NB4 (cell line): ENCODE measurements at regions not wholly inside any gene's neighbourhood (a gene's known extent, or its start where the extent isn't known, plus 50 kb on each side); places are given as distances from the start of the nearest gene placed in this dataset.

ENCODE experiments used
- MYC ChIP-seq: IDR thresholded peaks from 2 replicates; pipeline ENCODE4 v1.6.1; 2011; ENCODE audit warnings: low read depth, low read length
- POLR2A ChIP-seq: IDR thresholded peaks from 2 replicates; pipeline ENCODE4 v1.6.1; 2011; ENCODE audit warnings: mild to moderate bottlenecking; ENCODE audit not compliant: insufficient read length; ENCODE audit errors: extremely low read depth
- TF ChIP-seq, protein P1 (sequence below): IDR thresholded peaks from one replicate; pipeline ENCODE4 v1.5.1; 2012; ENCODE audit warnings: low read depth, low read length
- TF ChIP-seq, protein P2 (sequence below): IDR thresholded peaks from 2 replicates; pipeline ENCODE4 v1.6.1; 2011; ENCODE audit warnings: low read depth, low read length

DNA sequence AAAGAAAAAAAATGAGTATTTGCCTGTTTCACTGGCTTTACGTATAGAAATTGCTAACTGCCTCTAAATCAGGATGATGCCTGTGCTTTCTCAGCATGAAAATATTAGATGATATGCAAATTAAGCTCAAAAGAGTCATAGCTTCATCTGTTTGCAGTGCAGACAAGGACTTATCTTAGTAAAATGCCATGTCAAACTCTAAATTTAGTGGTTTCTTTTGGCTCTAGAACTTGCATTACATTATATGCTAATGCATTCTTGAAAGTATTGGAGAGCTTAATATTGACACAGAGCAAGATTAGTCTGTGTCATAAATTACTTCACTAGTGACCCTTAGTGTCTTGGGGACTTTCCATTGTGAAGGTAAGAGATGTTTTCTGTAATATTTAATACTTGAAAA lies 1109.1 kb upstream of the NRXN1 start:
- TF ChIP-seq, protein P1, sequence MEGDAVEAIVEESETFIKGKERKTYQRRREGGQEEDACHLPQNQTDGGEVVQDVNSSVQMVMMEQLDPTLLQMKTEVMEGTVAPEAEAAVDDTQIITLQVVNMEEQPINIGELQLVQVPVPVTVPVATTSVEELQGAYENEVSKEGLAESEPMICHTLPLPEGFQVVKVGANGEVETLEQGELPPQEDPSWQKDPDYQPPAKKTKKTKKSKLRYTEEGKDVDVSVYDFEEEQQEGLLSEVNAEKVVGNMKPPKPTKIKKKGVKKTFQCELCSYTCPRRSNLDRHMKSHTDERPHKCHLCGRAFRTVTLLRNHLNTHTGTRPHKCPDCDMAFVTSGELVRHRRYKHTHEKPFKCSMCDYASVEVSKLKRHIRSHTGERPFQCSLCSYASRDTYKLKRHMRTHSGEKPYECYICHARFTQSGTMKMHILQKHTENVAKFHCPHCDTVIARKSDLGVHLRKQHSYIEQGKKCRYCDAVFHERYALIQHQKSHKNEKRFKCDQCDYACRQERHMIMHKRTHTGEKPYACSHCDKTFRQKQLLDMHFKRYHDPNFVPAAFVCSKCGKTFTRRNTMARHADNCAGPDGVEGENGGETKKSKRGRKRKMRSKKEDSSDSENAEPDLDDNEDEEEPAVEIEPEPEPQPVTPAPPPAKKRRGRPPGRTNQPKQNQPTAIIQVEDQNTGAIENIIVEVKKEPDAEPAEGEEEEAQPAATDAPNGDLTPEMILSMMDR, result no peak
- TF ChIP-seq POLR2A, result no peak
- TF ChIP-seq, protein P2, sequence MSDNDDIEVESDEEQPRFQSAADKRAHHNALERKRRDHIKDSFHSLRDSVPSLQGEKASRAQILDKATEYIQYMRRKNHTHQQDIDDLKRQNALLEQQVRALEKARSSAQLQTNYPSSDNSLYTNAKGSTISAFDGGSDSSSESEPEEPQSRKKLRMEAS, result no peak
- no peak for TF ChIP-seq MYC
